IMR-90 (cell line): ENCODE measurements at regions not wholly inside any gene's neighbourhood (a gene's known extent, or its start where the extent isn't known, plus 50 kb on each side); places are given as distances from the start of the nearest gene placed in this dataset.

Experiments
- ATAC-seq: fragments of 200-7000 bp; cut with Tn5 transposase; 2 replicates; pipeline ENCODE4 v1.9.1; 2020; ENCODE audit warnings: low read depth, mild to moderate bottlenecking, moderate library complexity
- BruUV-seq: library from RNA; stranded (reverse); fragments of 400-500 nt; replicated peaks from 2 replicates; lab custom pipeline; 2021; lab: Mats Ljungman, UMichigan
- CTCF ChIA-PET: fragments of 300-600 bp; formaldehyde crosslinking; extraction: SDS; loops from one replicate; lab custom pipeline; 2021; ENCODE audit warnings: antibody characterized with exemption; lab: Yijun Ruan, JAX
- POLR2A ChIA-PET: fragments of 300-600 bp; sonication (Branson Sonifier 250); formaldehyde crosslinking; loops from one replicate; lab custom pipeline; 2022; ENCODE audit warnings: antibody characterized with exemption; ENCODE audit not compliant: unreplicated experiment; lab: Charles Lee
- DNase-seq: peaks from one replicate; pipeline ENCODE4 v3.0.0; 2013
- H2AFZ ChIP-seq: replicated peaks from 2 replicates; pipeline ENCODE3; 2013; ENCODE audit warnings: low read length, mild to moderate bottlenecking; ENCODE audit not compliant: poor library complexity
- H2AK5ac ChIP-seq: 2 replicates; pipeline ENCODE4 v1.6.1; 2013; ENCODE audit warnings: low read depth, low read length, inconsistent platforms
- H2AK9ac ChIP-seq: replicated peaks from 2 replicates; pipeline ENCODE3; 2013; ENCODE audit warnings: mild to moderate bottlenecking, low read depth, low read length, moderate library complexity; ENCODE audit not compliant: poor library complexity
- H2BK120ac ChIP-seq: 2 replicates; pipeline ENCODE4 v1.6.1; 2013; ENCODE audit warnings: low read depth, low read length, inconsistent platforms
- H2BK15ac ChIP-seq: 3 replicates; pipeline ENCODE4 v1.6.1; 2013; ENCODE audit warnings: low read depth, low read length, inconsistent platforms
- H2BK20ac ChIP-seq: 2 replicates; pipeline ENCODE4 v1.6.1; 2013; ENCODE audit warnings: low read depth, mild to moderate bottlenecking, inconsistent platforms, low read length, moderate library complexity
- H2BK5ac ChIP-seq: 2 replicates; pipeline ENCODE4 v1.6.1; 2013; ENCODE audit warnings: mild to moderate bottlenecking, low read depth, low read length, inconsistent platforms; ENCODE audit not compliant: poor library complexity, severe bottlenecking
- H3K14ac ChIP-seq: replicated peaks from 2 replicates; pipeline ENCODE4 v1.6.1; 2013; ENCODE audit warnings: low read depth, low read length, inconsistent platforms
- H3K18ac ChIP-seq: 2 replicates; pipeline ENCODE4 v1.6.1; 2013; ENCODE audit warnings: low read depth, low read length, control low read depth
- H3K23ac ChIP-seq: 2 replicates; pipeline ENCODE4 v1.6.1; 2013; ENCODE audit warnings: low read depth, low read length, inconsistent platforms
- H3K27ac ChIP-seq: 2 replicates; pipeline ENCODE4 v1.5.1; 2013; ENCODE audit warnings: mild to moderate bottlenecking, control low read depth, low read length; ENCODE audit not compliant: insufficient read depth
- H3K27me3 ChIP-seq: 2 replicates; pipeline ENCODE4 v1.6.1; 2013; ENCODE audit warnings: low read length; ENCODE audit not compliant: control insufficient read depth, insufficient read depth
- H3K36me3 ChIP-seq: 2 replicates; pipeline ENCODE4 v1.6.1; 2013; ENCODE audit warnings: low read length, mixed read lengths; ENCODE audit not compliant: control insufficient read depth, insufficient read depth
- H3K4ac ChIP-seq: 2 replicates; pipeline ENCODE4 v1.6.1; 2013; ENCODE audit warnings: low read depth, low read length, inconsistent platforms
- H3K4me1 ChIP-seq: 2 replicates; pipeline ENCODE4 v1.6.1; 2013; ENCODE audit warnings: low read length, mixed read lengths; ENCODE audit not compliant: control insufficient read depth, insufficient read depth
- H3K4me2 ChIP-seq: 2 replicates; pipeline ENCODE4 v1.6.1; 2013; ENCODE audit warnings: low read depth, mild to moderate bottlenecking, control low read depth, low read length, moderate library complexity
- H3K4me3 ChIP-seq: 2 replicates; pipeline ENCODE4 v1.5.1; 2013; ENCODE audit warnings: low read depth, mild to moderate bottlenecking, control low read depth, low read length, moderate library complexity; ENCODE audit not compliant: insufficient read depth
- H3K56ac ChIP-seq: 2 replicates; pipeline ENCODE4 v1.6.1; 2013; ENCODE audit warnings: low read length, inconsistent platforms; ENCODE audit not compliant: insufficient read depth; ENCODE audit errors: extremely low read depth
- H3K79me1 ChIP-seq, 2 experiments: 2 replicates each; pipeline ENCODE4 v1.6.1; 2013; ENCODE audit warnings: low read length in 2 of 2, inconsistent platforms in 1 of 2, low read depth in 1 of 2
- H3K9ac ChIP-seq: 2 replicates; pipeline ENCODE4 v1.6.1; 2013; ENCODE audit warnings: low read depth, low read length, control low read depth
- H3K9me1 ChIP-seq: 2 replicates; pipeline ENCODE4 v1.6.1; 2013; ENCODE audit warnings: low read length, inconsistent platforms; ENCODE audit not compliant: insufficient read depth
- H3K9me3 ChIP-seq: 2 replicates; pipeline ENCODE4 v1.6.1; 2013; ENCODE audit warnings: low read length; ENCODE audit not compliant: control insufficient read depth, insufficient read depth
- H4K20me1 ChIP-seq: 2 replicates; pipeline ENCODE4 v1.6.1; 2013; ENCODE audit warnings: low read length, inconsistent platforms; ENCODE audit not compliant: insufficient read depth
- H4K5ac ChIP-seq: 2 replicates; pipeline ENCODE4 v1.6.1; 2013; ENCODE audit warnings: mild to moderate bottlenecking, low read depth, low read length, control low read depth
- H4K8ac ChIP-seq, 2 experiments: 2 replicates each; pipeline ENCODE4 v1.6.1; 2013; ENCODE audit warnings: low read depth in 2 of 2, low read length in 2 of 2, control low read depth in 1 of 2, inconsistent platforms in 1 of 2
- H4K91ac ChIP-seq: 2 replicates; pipeline ENCODE4 v1.6.1; 2013; ENCODE audit warnings: low read depth, low read length, inconsistent platforms; ENCODE audit not compliant: insufficient read depth
- CTCF ChIP-seq: conservative IDR thresholded peaks from 2 replicates; pipeline ENCODE4 v1.5.1; 2012; ENCODE audit warnings: mild to moderate bottlenecking, low read depth, low read length, improper control_type of control experiment
- ELK1 ChIP-seq: fragments of 150-350 bp; IDR thresholded peaks from 2 replicates; pipeline ENCODE4 v1.6.1; 2016; ENCODE audit warnings: low read depth, mild to moderate bottlenecking, low read length, moderate library complexity, borderline replicate concordance
- FOS ChIP-seq: fragments of 150-350 bp; IDR thresholded peaks from 2 replicates; pipeline ENCODE4 v1.6.1; 2016; ENCODE audit warnings: low read depth, low read length
- MXI1 ChIP-seq: IDR thresholded peaks from 2 replicates; pipeline ENCODE4 v1.6.1; 2012; ENCODE audit warnings: low read depth, mild to moderate bottlenecking, low read length, moderate library complexity, borderline replicate concordance
- NFE2L2 ChIP-seq: fragments of 150-350 bp; IDR thresholded peaks from 2 replicates; pipeline ENCODE4 v1.6.1; 2016; ENCODE audit warnings: low read depth, mild to moderate bottlenecking, low read length
- POLR2A ChIP-seq: IDR thresholded peaks from 2 replicates; pipeline ENCODE4 v1.6.1; 2012; ENCODE audit warnings: mild to moderate bottlenecking, low read depth, low read length
- RCOR1 ChIP-seq: IDR thresholded peaks from 2 replicates; pipeline ENCODE4 v1.6.1; 2012; ENCODE audit warnings: mild to moderate bottlenecking, low read length, improper control_type of control experiment; ENCODE audit not compliant: insufficient replicate concordance
- SMC3 ChIP-seq: fragments of 150-350 bp; IDR thresholded peaks from 2 replicates; pipeline ENCODE4 v1.6.1; 2016; ENCODE audit warnings: low read depth, mild to moderate bottlenecking, antibody characterized with exemption, low read length, moderate library complexity
- WGBS, 2 experiments: methylation state at CpG; one replicate each; pipeline versions ENCODE4 v1.1.5 to v1.1.7; 2013; ENCODE audit warnings: missing lambda C conversion rate in 2 of 2; ENCODE audit not compliant: insufficient read length in 1 of 2; ENCODE audit errors: extremely low coverage in 2 of 2; 5-methylcytosine and 5-hydroxymethylcytosine counted together
- dilution Hi-C: fragments of 300-500 bp; cut with HindIII; formaldehyde crosslinking; loops from one replicate; pipeline ENCODE4 v1.14.3; 2018; ENCODE audit warnings: low sequenced_read_pairs; ENCODE audit not compliant: unreplicated experiment
- in situ Hi-C: fragments of 300-500 bp; cut with MboI; formaldehyde crosslinking; loops from 3 replicates; pipeline ENCODE4 v1.14.3; 2019; ENCODE audit warnings: low sequenced_read_pairs, inconsistent platforms, mixed read lengths
- intact Hi-C: fragments of 100-400 bp; cut with micrococcal nuclease; formaldehyde crosslinking; loops from 2 replicates; pipeline ENCODE4 v1.10.0; 2022

- Histone ChIP-seq H3K27me3 (no peaks in the 10 kb centered on the region), H2BK5ac (no peak overlapping the region), H4K8ac (no peak overlapping the region), H3K23ac (no peak overlapping the region), H3K18ac (no peak overlapping the region), H3K9ac (no peak overlapping the region), H2BK120ac (no peak overlapping the region), H4K20me1 (no peaks in the 10 kb centered on the region), H3K4me2 (no peak overlapping the region), H3K4me3 (no peak overlapping the region), H2BK20ac (no peak overlapping the region), H3K14ac (no peak overlapping the region), H3K36me3 (no peaks in the 10 kb centered on the region), H3K56ac (no peak overlapping the region), H2AFZ (no peak overlapping the region), H3K27ac (no peak overlapping the region), H3K9me3 (no peaks in the 10 kb centered on the region), H3K4me1 (peaks cover 2% of the 10 kb centered on the region; the same call in 1 of the 2 replicates), H3K9me1 (no peaks in the 10 kb centered on the region), H3K4ac (0 out of 2 replicates have a peak overlapping the region, but pooled peaks have one; percentile 24), H4K91ac (no peak overlapping the region), H3K79me1 (no peaks in the 10 kb centered on the region), H2AK9ac (no peak overlapping the region), H2BK15ac (no peak overlapping the region), H2AK5ac (no peak overlapping the region), H4K5ac (no peak overlapping the region)
- no CpG with 5 or more reads among the region's 6 CpGs for WGBS, 2 experiments
- ChIA-PET POLR2A (no interaction called here), CTCF (no interaction called here)
- TF ChIP-seq RCOR1 (no peak), SMC3 (no peak), MXI1 (no peak), FOS (no peak), CTCF (no peak), NFE2L2 (no peak), ELK1 (no peak), POLR2A (no peak)
- in situ Hi-C loops (no loop called here), dilution Hi-C loops (no loop called here), intact Hi-C loops (no loop called here)
- ATAC-seq: no peak
- no TSS peak for BruUV-seq
- no peak for DNase-seq
These were observed 74.7 kb upstream of the PALMD start for GRCh38 chr1:99571092-99571734.
